K562 (cell line): ENCODE measurements at regions not wholly inside any gene's neighbourhood (a gene's known extent, or its start where the extent isn't known, plus 50 kb on each side); places are given as distances from the start of the nearest gene placed in this dataset.

Source experiments
- ATAC-seq: fragments of 200-7000 bp; cut with Tn5 transposase; 3 replicates; pipeline ENCODE4 v1.9.1; 2020; ENCODE audit warnings: moderate library complexity
- BruUV-seq: library from RNA; stranded (reverse); fragments of 400-500 nt; replicated peaks from 2 replicates; lab custom pipeline; 2021; lab: Mats Ljungman, UMichigan
- CTCF ChIA-PET: fragments of 300-600 bp; formaldehyde crosslinking; extraction: SDS; loops from one replicate; lab custom pipeline; 2021; ENCODE audit warnings: low intra/inter-chr PET ratio; lab: Yijun Ruan, JAX
- POLR2A ChIA-PET: fragments of 300-600, 350-650 bp; sonication (Branson Sonifier 250); formaldehyde crosslinking; extraction: SDS; loops from one replicate; lab custom pipeline; 2021; ENCODE audit warnings: antibody characterized with exemption, inconsistent platforms; lab: Yijun Ruan, JAX
- DNase-seq, 4 experiments: peaks; one replicate each; pipeline versions ENCODE4 v3.0.0 to v3.0.0-alpha.2; 2011 to 2018; ENCODE audit warnings: low spot score in 3 of 4, mixed read lengths in 3 of 4; ENCODE audit errors: extremely low read depth in 1 of 4
- FAIRE-seq: peaks from 2 replicates; lab custom pipeline; 2011; peaks lifted over from hg19 to GRCh38; lab: Jason Lieb, UNC
- H2AFZ ChIP-seq: 2 replicates; pipeline ENCODE4 v1.6.0; 2011; ENCODE audit warnings: low read depth, low read length, control low read depth, inconsistent platforms
- H3K27ac ChIP-seq: fragments of 200-600 bp; 3 replicates; pipeline ENCODE4 v1.8.0; 2011; ENCODE audit warnings: low read depth, mild to moderate bottlenecking, control low read depth, inconsistent platforms, low read length, moderate library complexity, mixed read lengths; ENCODE audit errors: extremely low read depth
- H3K27me3 ChIP-seq, 2 experiments: fragments of 300-600 bp in 1 of 2; 2 replicates in 1 of 2; 3 replicates in 1 of 2; pipeline versions ENCODE4 v1.6.0 to v1.8.0; 2011; ENCODE audit warnings: inconsistent platforms in 2 of 2, low read length in 2 of 2, mild to moderate bottlenecking in 1 of 2, mixed read lengths in 1 of 2, moderate library complexity in 1 of 2; ENCODE audit not compliant: control insufficient read depth in 2 of 2, insufficient read depth in 2 of 2
- H3K36me3 ChIP-seq: fragments of 300-600 bp; 3 replicates; pipeline ENCODE4 v1.8.0; 2011; ENCODE audit warnings: mild to moderate bottlenecking, low read length, inconsistent platforms; ENCODE audit not compliant: control insufficient read depth, insufficient read depth
- H3K4me1 ChIP-seq, 2 experiments: fragments of 200-600 bp in 1 of 2; replicated peaks in 1 of 2; 2 replicates in 1 of 2; 3 replicates in 1 of 2; pipeline versions ENCODE4 v1.5.1 to v1.8.0; 2011; ENCODE audit warnings: inconsistent platforms in 2 of 2, low read length in 2 of 2, mild to moderate bottlenecking in 1 of 2, mixed read lengths in 1 of 2, moderate library complexity in 1 of 2; ENCODE audit not compliant: control insufficient read depth in 2 of 2, insufficient read depth in 2 of 2
- H3K4me2 ChIP-seq: 2 replicates; pipeline ENCODE4 v1.6.1; 2011; ENCODE audit warnings: low read length, control low read depth, inconsistent platforms, mixed read lengths; ENCODE audit not compliant: insufficient read depth
- H3K4me3 ChIP-seq: fragments of 200-600 bp; sonication (generic), shearing (Covaris generic); 2 replicates; pipeline ENCODE4 v1.5.1; 2016; ENCODE audit warnings: control low read depth, inconsistent platforms
- H3K79me2 ChIP-seq: fragments of 200-600 bp; 3 replicates; pipeline ENCODE4 v1.8.0; 2011; ENCODE audit warnings: low read length, inconsistent platforms; ENCODE audit not compliant: control insufficient read depth, insufficient read depth
- H3K9ac ChIP-seq, 2 experiments: 2 replicates each; pipeline versions ENCODE4 v1.6.0 to v1.6.1; 2011; ENCODE audit warnings: low read depth in 2 of 2, low read length in 2 of 2, control low read depth in 1 of 2, inconsistent platforms in 1 of 2, mild to moderate bottlenecking in 1 of 2, mixed read lengths in 1 of 2; ENCODE audit not compliant: insufficient read depth in 1 of 2
- H3K9me1 ChIP-seq: one replicate; pipeline ENCODE4 v1.6.0; 2011; ENCODE audit warnings: inconsistent platforms, mild to moderate bottlenecking, low read length, moderate library complexity; ENCODE audit not compliant: control insufficient read depth, insufficient read depth
- H3K9me3 ChIP-seq: replicated peaks from 2 replicates; pipeline ENCODE4 v1.5.1; 2011; ENCODE audit warnings: low read depth, low read length, inconsistent platforms; ENCODE audit not compliant: control insufficient read depth, insufficient read depth
- H4K20me1 ChIP-seq: replicated peaks from 2 replicates; pipeline ENCODE4 v1.6.1; 2011; ENCODE audit warnings: low read length, inconsistent platforms, mixed read lengths; ENCODE audit not compliant: control insufficient read depth, insufficient read depth
- HDAC6 ChIP-seq: IDR thresholded peaks from 2 replicates; pipeline ENCODE4 v1.6.1; 2012; ENCODE audit warnings: low read depth, mild to moderate bottlenecking, control low read depth, inconsistent platforms, low read length, moderate library complexity
- HSF4 ChIP-seq: fragments of 250-450 bp; sonication (Bioruptor Pico); IDR thresholded peaks from 2 replicates; pipeline ENCODE4 v2.1.2; 2022; ENCODE audit warnings: mild to moderate bottlenecking, moderate library complexity, borderline replicate concordance
- MBD1 ChIP-seq: fragments of 250-450 bp; sonication (Bioruptor Pico); IDR thresholded peaks from 2 replicates; pipeline ENCODE4 v1.8.0; 2022; ENCODE audit warnings: inconsistent platforms
- MLLT1 ChIP-seq, 2 experiments: fragments of 450-650 bp; IDR thresholded peaks; 2 replicates each; pipeline ENCODE4 v1.6.1; 2016
- NBN ChIP-seq: fragments of 450-650 bp; IDR thresholded peaks from 2 replicates; pipeline ENCODE4 v1.6.1; 2016; ENCODE audit warnings: low read depth, mild to moderate bottlenecking
- PCBP1 ChIP-seq: fragments of 200-400 bp; formaldehyde crosslinking; IDR thresholded peaks from 2 replicates; pipeline ENCODE4 v1.6.1; 2018; ENCODE audit warnings: mild to moderate bottlenecking, low read depth, low read length; ENCODE audit not compliant: poor library complexity, severe bottlenecking
- RBBP5 ChIP-seq: fragments of 200-600 bp; sonication (generic); IDR thresholded peaks from 2 replicates; pipeline ENCODE4 v1.6.1; 2012; ENCODE audit warnings: borderline replicate concordance, mild to moderate bottlenecking, low read length, control low read depth, inconsistent platforms; ENCODE audit not compliant: insufficient read depth, poor library complexity, severe bottlenecking
- RUNX1 ChIP-seq: sonication (generic); IDR thresholded peaks from 2 replicates; pipeline ENCODE4 v1.6.1; 2016; ENCODE audit warnings: antibody characterized with exemption, low read depth
- SMAD4 ChIP-seq: fragments of 250-450 bp; sonication (Bioruptor Pico); conservative IDR thresholded peaks from 2 replicates; pipeline ENCODE4 v1.8.0; 2021; ENCODE audit warnings: inconsistent platforms, mild to moderate bottlenecking, moderate library complexity
- SREBF1 ChIP-seq: fragments of 150-350 bp; IDR thresholded peaks from 2 replicates; pipeline ENCODE4 v1.6.1; 2014; ENCODE audit warnings: antibody characterized with exemption, low read depth, low read length, borderline replicate concordance
- ZBTB26 ChIP-seq: fragments of 450-650 bp; formaldehyde crosslinking; IDR thresholded peaks from 2 replicates; pipeline ENCODE4 v1.4.0; 2022; ENCODE audit warnings: missing genetic modification characterization
- ZFPM2 ChIP-seq: fragments of 250-450 bp; sonication (Bioruptor Pico); IDR thresholded peaks from 2 replicates; pipeline ENCODE4 v1.5.1; 2022; ENCODE audit warnings: mild to moderate bottlenecking
- ZNF134 ChIP-seq: fragments of 250-450 bp; sonication (Bioruptor Pico); conservative IDR thresholded peaks from 2 replicates; pipeline ENCODE4 v1.4.0; 2020
- ZNF561 ChIP-seq: fragments of 450-650 bp; formaldehyde crosslinking; conservative IDR thresholded peaks from 2 replicates; pipeline ENCODE4 v1.4.0; 2020; ENCODE audit warnings: mild to moderate bottlenecking, moderate library complexity
- ZNF740 ChIP-seq, 3 experiments: fragments of 200-800 bp in 1 of 3; sonication (Bioruptor generic) in 1 of 3; sonication (generic) in 1 of 3; formaldehyde crosslinking in 1 of 3; IDR thresholded peaks; 2 replicates each; pipeline versions ENCODE4 v1.6.1 to v1.8.0; 2016 to 2022; ENCODE audit warnings: mild to moderate bottlenecking in 2 of 3, missing compliant biosample characterization in 2 of 3, missing genetic modification characterization in 2 of 3, missing genetic modification reagents in 1 of 3
- ZNF75A ChIP-seq: fragments of 450-650 bp; formaldehyde crosslinking; IDR thresholded peaks from 2 replicates; pipeline ENCODE4 v1.4.0; 2020; ENCODE audit warnings: mild to moderate bottlenecking
- ZNF766 ChIP-seq: fragments of 200-800 bp; sonication (Bioruptor generic); conservative IDR thresholded peaks from 2 replicates; pipeline ENCODE4 v1.6.1; 2016; ENCODE audit warnings: missing genetic modification characterization, missing compliant biosample characterization
- WGBS: fragments of 100-300 bp; shearing (Covaris generic); methylation state at CpG from one replicate; pipeline ENCODE4 v1.1.6; 2016; ENCODE audit warnings: low coverage, mixed read lengths; ENCODE audit not compliant: insufficient coverage; ENCODE audit errors: missing lambda C conversion rate; 5-methylcytosine and 5-hydroxymethylcytosine counted together
- in situ Hi-C: fragments of 300-500 bp; cut with MboI; formaldehyde crosslinking; loops from 4 replicates; pipeline ENCODE4 v1.15.0; 2018; ENCODE audit warnings: inconsistent platforms, mixed read lengths
- intact Hi-C: fragments of 100-400 bp; cut with micrococcal nuclease; formaldehyde crosslinking; loops from 2 replicates; pipeline ENCODE4 v1.14.2; 2022

- H3K9me3 ChIP-seq: no peaks in the 10 kb centered on the region
- no peak overlapping the region for H3K27ac ChIP-seq
- no peak for DNase-seq
- ChIA-PET CTCF (no interaction called here), POLR2A (interaction anchor here (0.6 to 1.6 kb wide), 3 partner anchors 9 to 1099 kb away, joined by 3 to 4 read pairs (median 3); no protein-coding TSS in a partner anchor)
- no peak for ATAC-seq
- peaks cover 0 to 25% of the 10 kb centered on the region in 2 experiments; a peak in 3 of 5 replicates for H3K4me1 ChIP-seq
- peaks cover 3% of the 10 kb centered on the region for H3K9me1 ChIP-seq
- WGBS: 73% methylated on average over 7 of the region's 7 CpGs
- H3K4me2 ChIP-seq: no peak overlapping the region
- H2AFZ ChIP-seq: no peak overlapping the region
- H3K9ac ChIP-seq: no peak overlapping the region
- peaks cover 35% of the 10 kb centered on the region; the same call in 2 of the 3 replicates for H3K79me2 ChIP-seq
- FAIRE-seq: no peak
- no peaks in the 10 kb centered on the region for H4K20me1 ChIP-seq
- in situ Hi-C loops: no loop called here
- peaks cover 4% of the 10 kb centered on the region; the same call in 1 of the 3 replicates for H3K36me3 ChIP-seq
- BruUV-seq: no TSS peak
- no peak overlapping the region for H3K4me3 ChIP-seq
- no peaks in the 10 kb centered on the region for H3K27me3 ChIP-seq
- intact Hi-C loops: loop anchor here (5.0 to 10.0 kb wide), 4 partner anchors 287 to 1477 kb away; no protein-coding TSS in a partner anchor
- TF ChIP-seq MBD1 (CRISPR knock-in tag) (no peak), SREBF1 (no peak), RUNX1 (no peak), ZNF740 (CRISPR knock-in tag; IDR thresholded peaks at IDR 0.05) (no peak), ZNF740 (tag; IDR thresholded peaks at IDR 0.05) (no peak), ZNF75A (CRISPR knock-in tag) (no peak), ZFPM2 (CRISPR knock-in tag) (no peak), MLLT1 (IDR thresholded peaks at IDR 0.05) (no peak), PCBP1 (no peak), HDAC6 (no peak), ZNF561 (CRISPR knock-in tag) (no peak), HSF4 (CRISPR knock-in tag) (no peak), ZBTB26 (CRISPR knock-in tag) (no peak), ZNF766 (CRISPR knock-in tag) (no peak), ZNF134 (no peak), RBBP5 (no peak), NBN (no peak), SMAD4 (CRISPR knock-in tag) (no peak)
Observed at GRCh38 chr7:136117539-136117938, 140.4 kb upstream of the MTPN start.
